ENCODE measurements at regions not wholly inside any gene's neighbourhood (a gene's known extent, or its start where the extent isn't known, plus 50 kb on each side); places are given as distances from the start of the nearest gene placed in this dataset.

GRCh38 chr13:30108913-30109237 is 198.5 kb downstream of the KATNAL1 start:
- DNase-seq (ENCODE audit: low read depth): peak; percentile 99
- TF ChIP-seq CTCF (IDR thresholded peaks at IDR 0.05; ENCODE audit: insufficient read depth, low read depth, low read length, missing control alignments): no peak
- H3K4me3 ChIP-seq (ENCODE audit: low read length): no peak overlapping the region

GRCh38 chr13:30108216-30108912 is 199.0 kb downstream of the KATNAL1 start:
- TF ChIP-seq CTCF (IDR thresholded peaks at IDR 0.05; ENCODE audit: insufficient read depth, low read depth, low read length, missing control alignments): no peak
- H3K4me3 ChIP-seq (ENCODE audit: low read length): no peak overlapping the region
- DNase-seq (ENCODE audit: low read depth): no peak

- no peak overlapping the region for H3K4me3 ChIP-seq (ENCODE audit: low read length)
- TF ChIP-seq CTCF (IDR thresholded peaks at IDR 0.05; ENCODE audit: insufficient read depth, low read depth, low read length, missing control alignments): peak; percentile 3
- DNase-seq (ENCODE audit: low read depth): peak; percentile 82
These were observed 199.7 kb downstream of the KATNAL1 start for GRCh38 chr13:30107521-30108136.

GRCh38 chr13:30107121-30107520 is 200.2 kb downstream of the KATNAL1 start:
- no peak for DNase-seq (ENCODE audit: low read depth)
- TF ChIP-seq CTCF (IDR thresholded peaks at IDR 0.05; ENCODE audit: insufficient read depth, low read depth, low read length, missing control alignments): no peak
- no peak overlapping the region for H3K4me3 ChIP-seq (ENCODE audit: low read length)

GRCh38 chr13:30105381-30105780 is 202.0 kb downstream of the KATNAL1 start:
- no peak for TF ChIP-seq CTCF (IDR thresholded peaks at IDR 0.05; ENCODE audit: insufficient read depth, low read depth, low read length, missing control alignments)
- DNase-seq (ENCODE audit: low read depth): no peak
- no peak overlapping the region for H3K4me3 ChIP-seq (ENCODE audit: low read length)

- TF ChIP-seq CTCF (IDR thresholded peaks at IDR 0.05; ENCODE audit: insufficient read depth, low read depth, low read length, missing control alignments): no peak
- no peak for DNase-seq (ENCODE audit: low read depth)
- H3K4me3 ChIP-seq (ENCODE audit: low read length): no peak overlapping the region
These were observed 204.1 kb downstream of the KATNAL1 start for GRCh38 chr13:30103161-30103840.

All from epithelial cell of esophagus (primary cell).